H1 (cell line): ENCODE measurements at regions not wholly inside any gene's neighbourhood (a gene's known extent, or its start where the extent isn't known, plus 50 kb on each side); places are given as distances from the start of the nearest gene placed in this dataset.

ENCODE experiments used
- CTCF ChIA-PET: fragments of 300-600 bp; sonication (Branson Sonifier 250); formaldehyde crosslinking; loops from one replicate; lab custom pipeline; 2021; ENCODE audit not compliant: partially characterized antibody; lab: Charles Lee
- POLR2A ChIA-PET: fragments of 300-600 bp; sonication (Branson Sonifier 250); formaldehyde crosslinking; loops from one replicate; lab custom pipeline; 2021; ENCODE audit warnings: inconsistent platforms; ENCODE audit not compliant: partially characterized antibody; lab: Charles Lee
- DNase-seq, 2 experiments: peaks; one replicate each; pipeline versions ENCODE4 v3.0.0 to v3.0.0-alpha.2; 2010 to 2022; ENCODE audit warnings: low spot score in 2 of 2, low read depth in 1 of 2, mixed read lengths in 1 of 2
- FAIRE-seq: peaks from 2 replicates; lab custom pipeline; 2011; peaks lifted over from hg19 to GRCh38; lab: Jason Lieb, UNC
- H2AFZ ChIP-seq: 2 replicates; pipeline ENCODE4 v1.8.1; 2012; ENCODE audit warnings: low read length, inconsistent platforms
- H2AK5ac ChIP-seq: 2 replicates; pipeline ENCODE4 v1.6.1; 2013; ENCODE audit warnings: low read depth, low read length
- H2BK120ac ChIP-seq: replicated peaks from 2 replicates; pipeline ENCODE3; 2013; ENCODE audit warnings: low read depth, low read length, inconsistent platforms
- H2BK12ac ChIP-seq: 2 replicates; pipeline ENCODE4 v1.6.1; 2013; ENCODE audit warnings: low read depth, low read length
- H2BK15ac ChIP-seq: 2 replicates; pipeline ENCODE4 v1.6.1; 2013; ENCODE audit warnings: low read length
- H2BK20ac ChIP-seq: 2 replicates; pipeline ENCODE4 v1.6.1; 2013; ENCODE audit warnings: low read length
- H2BK5ac ChIP-seq: 2 replicates; pipeline ENCODE4 v1.6.1; 2013; ENCODE audit warnings: low read depth, low read length
- H3K14ac ChIP-seq: 2 replicates; pipeline ENCODE4 v1.6.1; 2013; ENCODE audit warnings: inconsistent platforms; ENCODE audit not compliant: insufficient read length
- H3K18ac ChIP-seq: 2 replicates; pipeline ENCODE4 v1.6.1; 2013; ENCODE audit warnings: low read length; ENCODE audit errors: extremely low read depth
- H3K23ac ChIP-seq: 2 replicates; pipeline ENCODE4 v1.6.1; 2013; ENCODE audit warnings: inconsistent platforms; ENCODE audit not compliant: insufficient read length
- H3K23me2 ChIP-seq: 2 replicates; pipeline ENCODE4 v1.6.1; 2013; ENCODE audit warnings: low read depth, low read length
- H3K27ac ChIP-seq: 2 replicates; pipeline ENCODE4 v1.6.1; 2011; ENCODE audit warnings: low read depth, low read length, inconsistent platforms
- H3K27me3 ChIP-seq, 4 experiments: replicated peaks in 1 of 4; 1 replicate in 1 of 4; 2 replicates in 3 of 4; pipeline versions ENCODE4 v1.6.1 to v1.8.1; 2011 to 2013; ENCODE audit warnings: low read length in 3 of 4, mild to moderate bottlenecking in 3 of 4, inconsistent platforms in 2 of 4, mixed read lengths in 2 of 4, moderate library complexity in 1 of 4; ENCODE audit not compliant: control insufficient read depth in 3 of 4, insufficient read depth in 3 of 4; ENCODE audit errors: extremely low read depth in 1 of 4
- H3K36me3 ChIP-seq, 4 experiments: 2 replicates each; pipeline versions ENCODE4 v1.6.1 to v1.8.1; 2011 to 2013; ENCODE audit warnings: mild to moderate bottlenecking in 4 of 4, low read length in 3 of 4, moderate library complexity in 2 of 4, control low read depth in 1 of 4, inconsistent platforms in 1 of 4; ENCODE audit not compliant: insufficient read depth in 4 of 4, control insufficient read depth in 2 of 4
- H3K4ac ChIP-seq: replicated peaks from 2 replicates; pipeline ENCODE3; 2013; ENCODE audit warnings: low read length, low read depth, mixed read lengths, inconsistent platforms; ENCODE audit not compliant: insufficient read length
- H3K4me1 ChIP-seq, 4 experiments: replicated peaks in 1 of 4; 1 replicate in 1 of 4; 2 replicates in 3 of 4; pipeline versions ENCODE4 v1.6.1 to v1.8.1; 2011 to 2013; ENCODE audit warnings: low read length in 3 of 4, inconsistent platforms in 2 of 4, mixed read lengths in 1 of 4; ENCODE audit not compliant: insufficient read depth in 4 of 4, control insufficient read depth in 3 of 4
- H3K4me2 ChIP-seq, 2 experiments: 2 replicates each; pipeline versions ENCODE4 v1.6.1 to v1.8.1; 2011 to 2013; ENCODE audit warnings: low read depth in 2 of 2, low read length in 2 of 2, control low read depth in 1 of 2, inconsistent platforms in 1 of 2, mild to moderate bottlenecking in 1 of 2; ENCODE audit not compliant: insufficient read depth in 1 of 2
- H3K4me3 ChIP-seq, 4 experiments: fragments of 200-600, 300-600 bp in 1 of 4; sonication (generic), shearing (Covaris generic), sonication (Bioruptor Twin) in 1 of 4; 2 replicates each; pipeline versions ENCODE4 v1.5.1 to v1.8.1; 2011 to 2016; ENCODE audit warnings: low read length in 4 of 4, low read depth in 3 of 4, control low read depth in 2 of 4, inconsistent platforms in 2 of 4, mild to moderate bottlenecking in 2 of 4, mixed read lengths in 1 of 4, moderate library complexity in 1 of 4; ENCODE audit not compliant: insufficient read depth in 2 of 4; ENCODE audit errors: extremely low read depth in 1 of 4
- H3K56ac ChIP-seq: replicated peaks from 2 replicates; pipeline ENCODE3; 2013; ENCODE audit warnings: low read depth, mild to moderate bottlenecking, mixed read lengths, low read length, inconsistent platforms; ENCODE audit not compliant: insufficient read length
- H3K79me1 ChIP-seq: 2 replicates; pipeline ENCODE4 v1.6.1; 2013; ENCODE audit warnings: low read depth, low read length, control low read depth
- H3K79me2 ChIP-seq, 2 experiments: 2 replicates each; pipeline versions ENCODE4 v1.6.1 to v1.8.1; 2012 to 2013; ENCODE audit warnings: low read length in 2 of 2, mild to moderate bottlenecking in 2 of 2, inconsistent platforms in 1 of 2; ENCODE audit not compliant: insufficient read depth in 2 of 2, control insufficient read depth in 1 of 2
- H3K9ac ChIP-seq, 4 experiments: replicated peaks in 1 of 4; 1 replicate in 1 of 4; 2 replicates in 3 of 4; pipeline versions ENCODE4 v1.6.1 to v1.8.1; 2011 to 2013; ENCODE audit warnings: low read depth in 3 of 4, low read length in 3 of 4, control low read depth in 2 of 4, mild to moderate bottlenecking in 2 of 4, moderate library complexity in 2 of 4, inconsistent platforms in 1 of 4; ENCODE audit errors: extremely low read depth in 1 of 4
- H3K9me3 ChIP-seq, 2 experiments: 2 replicates each; pipeline versions ENCODE4 v1.6.1 to v1.8.1; 2012 to 2013; ENCODE audit warnings: mild to moderate bottlenecking in 2 of 2, moderate library complexity in 2 of 2, control low read depth in 1 of 2, inconsistent platforms in 1 of 2, low read depth in 1 of 2, low read length in 1 of 2, mixed read lengths in 1 of 2; ENCODE audit not compliant: insufficient read depth in 2 of 2
- H4K20me1 ChIP-seq, 2 experiments: replicated peaks in 1 of 2; 2 replicates each; pipeline versions ENCODE3 to v1.8.1; 2011 to 2013; ENCODE audit warnings: inconsistent platforms in 2 of 2, low read length in 2 of 2, mild to moderate bottlenecking in 1 of 2; ENCODE audit not compliant: insufficient read depth in 2 of 2, control insufficient read depth in 1 of 2
- H4K5ac ChIP-seq: 2 replicates; pipeline ENCODE4 v1.6.1; 2013; ENCODE audit warnings: low read length, low read depth, mixed read lengths, inconsistent platforms; ENCODE audit not compliant: insufficient read length
- H4K8ac ChIP-seq: 2 replicates; pipeline ENCODE4 v1.8.0; 2013; ENCODE audit warnings: mild to moderate bottlenecking, moderate library complexity, low read length, inconsistent platforms; ENCODE audit not compliant: insufficient read depth; ENCODE audit errors: extremely low read depth
- H4K91ac ChIP-seq: replicated peaks from 2 replicates; pipeline ENCODE3; 2013; ENCODE audit warnings: low read length, mixed read lengths, inconsistent platforms; ENCODE audit not compliant: insufficient read length
- CEBPB ChIP-seq: IDR thresholded peaks from 2 replicates; pipeline ENCODE4 v1.6.1; 2012; ENCODE audit warnings: low read depth, low read length
- CHD2 ChIP-seq: IDR thresholded peaks from 2 replicates; pipeline ENCODE4 v1.6.1; 2012; ENCODE audit warnings: low read length, improper control_type of control experiment
- CREB1 ChIP-seq: IDR thresholded peaks from 2 replicates; pipeline ENCODE4 v1.6.1; 2012; ENCODE audit warnings: inconsistent platforms
- CTBP2 ChIP-seq: IDR thresholded peaks from 2 replicates; pipeline ENCODE4 v1.7.0; 2011; ENCODE audit warnings: borderline replicate concordance, mild to moderate bottlenecking, moderate library complexity, mixed read lengths, low read length; ENCODE audit not compliant: insufficient read depth, insufficient read length
- HDAC6 ChIP-seq: IDR thresholded peaks from one replicate; pipeline ENCODE4 v1.7.1; 2012; ENCODE audit warnings: low read depth, mild to moderate bottlenecking, inconsistent platforms, low read length, moderate library complexity
- KDM4A ChIP-seq: IDR thresholded peaks from one replicate; pipeline ENCODE4 v1.7.1; 2012; ENCODE audit warnings: low read depth, mild to moderate bottlenecking, moderate library complexity, low read length, inconsistent platforms; ENCODE audit not compliant: severe bottlenecking
- KDM5A ChIP-seq: fragments of 200-600 bp; IDR thresholded peaks from 2 replicates; pipeline ENCODE4 v1.7.1; 2012; ENCODE audit warnings: mild to moderate bottlenecking, low read length, inconsistent platforms, mixed read lengths
- RAD21 ChIP-seq, 2 experiments: IDR thresholded peaks in 1 of 2; conservative IDR thresholded peaks in 1 of 2; 2 replicates each; pipeline ENCODE4 v1.6.1; 2011; ENCODE audit warnings: low read depth in 2 of 2, low read length in 2 of 2, improper control_type of control experiment in 1 of 2, inconsistent platforms in 1 of 2, mild to moderate bottlenecking in 1 of 2, moderate library complexity in 1 of 2
- RBBP5 ChIP-seq: IDR thresholded peaks from 2 replicates; pipeline ENCODE4 v1.7.1; 2012; ENCODE audit warnings: low read depth, mild to moderate bottlenecking, inconsistent platforms, low read length, moderate library complexity, borderline replicate concordance
- SIN3A ChIP-seq, 2 experiments: IDR thresholded peaks in 1 of 2; conservative IDR thresholded peaks in 1 of 2; 2 replicates each; pipeline ENCODE4 v1.6.1; 2011 to 2012; ENCODE audit warnings: low read length in 2 of 2, improper control_type of control experiment in 1 of 2, low read depth in 1 of 2, mild to moderate bottlenecking in 1 of 2
- TAF1 ChIP-seq: IDR thresholded peaks from 2 replicates; pipeline ENCODE4 v1.6.1; 2011; ENCODE audit warnings: mild to moderate bottlenecking, low read depth, low read length
- TAF7 ChIP-seq: optimal IDR thresholded peaks from 2 replicates; pipeline ENCODE3; 2011; ENCODE audit warnings: low read depth, mild to moderate bottlenecking, inconsistent platforms, low read length, moderate library complexity, borderline replicate concordance
- TEAD4 ChIP-seq: IDR thresholded peaks from 2 replicates; pipeline ENCODE4 v1.6.1; 2012; ENCODE audit warnings: low read depth, low read length, inconsistent platforms, mixed read lengths
- YY1 ChIP-seq: IDR thresholded peaks from 2 replicates; pipeline ENCODE4 v1.6.1; 2011; ENCODE audit warnings: low read depth, mild to moderate bottlenecking, low read length

GRCh38 chr2:166675553-166675952 is 181.5 kb upstream of the SCN7A start (continued):
- TF ChIP-seq CHD2 (no peak), HDAC6 (no peak)
- TF ChIP-seq, all 59 proteins: peak for 0

GRCh38 chr2:166673986-166674385 is 179.9 kb upstream of the SCN7A start:
- Histone ChIP-seq H3K9me3 (no peaks in the 10 kb centered on the region), H3K9ac (no peak overlapping the region), H3K79me2 (no peaks in the 10 kb centered on the region), H2AFZ (no peak overlapping the region), H4K91ac (no peak overlapping the region), H3K56ac (no peak overlapping the region), H3K27me3 (no peaks in the 10 kb centered on the region), H2AK5ac (no peak overlapping the region), H2BK15ac (no peak overlapping the region), H3K36me3 (no peaks in the 10 kb centered on the region), H2BK12ac (no peak overlapping the region), H3K27ac (no peak overlapping the region), H3K79me1 (no peaks in the 10 kb centered on the region), H3K18ac (no peak overlapping the region), H3K23me2 (no peaks in the 10 kb centered on the region), H3K4me2 (no peak overlapping the region), H3K14ac (no peak overlapping the region), H2BK5ac (no peak overlapping the region), H4K8ac (no peak overlapping the region), H3K23ac (no peak overlapping the region), H3K4me1 (no peaks in the 10 kb centered on the region), H2BK20ac (no peak overlapping the region), H3K4me3 (no peak overlapping the region), H4K5ac (no peak overlapping the region), H3K4ac (no peak overlapping the region), H4K20me1 (no peaks in the 10 kb centered on the region), H2BK120ac (no peak overlapping the region)
- CTCF ChIA-PET, result no interaction called here
- DNase-seq (no peak), FAIRE-seq (no peak)
- POLR2A ChIA-PET, result no interaction called here
- TF ChIP-seq RBBP5 (no peak), CTBP2 (no peak), KDM5A (no peak), SIN3A (conservative IDR thresholded peaks at IDR 0.05 in 1 of 2, IDR thresholded peaks at IDR 0.05 in 1 of 2; ENCODE audit: low read depth in 1 of 2, low read length in 2 of 2) (no peak), TAF1 (no peak), YY1 (no peak), RAD21 (IDR thresholded peaks at IDR 0.05 in 1 of 2, conservative IDR thresholded peaks at IDR 0.05 in 1 of 2; ENCODE audit: low read depth in 2 of 2, low read length in 2 of 2) (no peak), TEAD4 (no peak), CEBPB (no peak), TAF7 (no peak), CREB1 (no peak), KDM4A (no peak)
